ENCODE measurements at regions not wholly inside any gene's neighbourhood (a gene's known extent, or its start where the extent isn't known, plus 50 kb on each side); places are given as distances from the start of the nearest gene placed in this dataset.

- Histone ChIP-seq H3K27ac (no peak overlapping the region), H3K4me3 (no peak overlapping the region), H3K36me3 (no peaks in the 10 kb centered on the region), H3K9me3 (no peaks in the 10 kb centered on the region), H3K4me1 (no peaks in the 10 kb centered on the region), H3K27me3 (no peaks in the 10 kb centered on the region)
- 83% methylated on average over 3 of the region's 3 CpGs for WGBS (ENCODE audit: insufficient coverage, low coverage, low lambda C conversion rate, missing lambda C conversion rate)
- TF ChIP-seq CTCF (IDR thresholded peaks at IDR 0.05) (no peak), POLR2A (IDR thresholded peaks at IDR 0.05) (no peak)
- DNase-seq (no peak), ATAC-seq (no peak)
- intact Hi-C loops (cut with DNase I): no loop called here
These were observed 238.0 kb upstream of the MOCS1 start for GRCh38 chr6:40172272-40172671.

- H3K27me3 ChIP-seq: no peaks in the 10 kb centered on the region
- H3K27ac ChIP-seq: no peak overlapping the region
- DNase-seq: no peak
- no peaks in the 10 kb centered on the region for H3K4me1 ChIP-seq
- ATAC-seq: no peak
- no peaks in the 10 kb centered on the region for H3K9me3 ChIP-seq
- no peak overlapping the region for H3K4me3 ChIP-seq
- 44% methylated on average over 1 of the region's 1 CpG for WGBS (ENCODE audit: insufficient coverage, low coverage, low lambda C conversion rate, missing lambda C conversion rate)
- intact Hi-C loops (cut with DNase I): no loop called here
- no peak for TF ChIP-seq POLR2A (IDR thresholded peaks at IDR 0.05)
- no peak for TF ChIP-seq CTCF (IDR thresholded peaks at IDR 0.05)
- H3K36me3 ChIP-seq: no peaks in the 10 kb centered on the region
These were observed 237.1 kb upstream of the MOCS1 start for GRCh38 chr6:40171343-40171742.

- Histone ChIP-seq H3K4me3 (no peak overlapping the region), H3K27ac (no peak overlapping the region), H3K9me3 (no peaks in the 10 kb centered on the region), H3K4me1 (no peaks in the 10 kb centered on the region), H3K36me3 (no peaks in the 10 kb centered on the region), H3K27me3 (no peaks in the 10 kb centered on the region)
- DNase-seq (no peak), ATAC-seq (no peak)
- WGBS (ENCODE audit: insufficient coverage, low coverage, low lambda C conversion rate, missing lambda C conversion rate): 14% methylated on average over 2 of the region's 2 CpGs
- no peak for TF ChIP-seq POLR2A (IDR thresholded peaks at IDR 0.05)
- TF ChIP-seq CTCF (IDR thresholded peaks at IDR 0.05): no peak
- intact Hi-C loops (cut with DNase I): no loop called here
These were observed 236.6 kb upstream of the MOCS1 start for GRCh38 chr6:40170856-40171255.

GRCh38 chr6:40169878-40170277 lies 235.6 kb upstream of the MOCS1 start:
- Histone ChIP-seq H3K4me3 (no peak overlapping the region), H3K27ac (no peak overlapping the region), H3K27me3 (no peaks in the 10 kb centered on the region), H3K4me1 (no peaks in the 10 kb centered on the region), H3K36me3 (no peaks in the 10 kb centered on the region), H3K9me3 (no peaks in the 10 kb centered on the region)
- intact Hi-C loops (cut with DNase I): no loop called here
- no peak for DNase-seq
- TF ChIP-seq CTCF (IDR thresholded peaks at IDR 0.05): no peak
- TF ChIP-seq POLR2A (IDR thresholded peaks at IDR 0.05): no peak
- no peak for ATAC-seq
- 35% methylated on average over 4 of the region's 7 CpGs for WGBS (ENCODE audit: insufficient coverage, low coverage, low lambda C conversion rate, missing lambda C conversion rate)

- intact Hi-C loops (cut with DNase I): no loop called here
- TF ChIP-seq POLR2A (IDR thresholded peaks at IDR 0.05): no peak
- TF ChIP-seq CTCF (IDR thresholded peaks at IDR 0.05): no peak
- no peaks in the 10 kb centered on the region for H3K4me1 ChIP-seq
- no peak for DNase-seq
- no peaks in the 10 kb centered on the region for H3K9me3 ChIP-seq
- no peaks in the 10 kb centered on the region for H3K36me3 ChIP-seq
- no peaks in the 10 kb centered on the region for H3K27me3 ChIP-seq
- no peak overlapping the region for H3K4me3 ChIP-seq
- no peak for ATAC-seq
- no peak overlapping the region for H3K27ac ChIP-seq
These were observed 232.7 kb upstream of the MOCS1 start for GRCh38 chr6:40166963-40167362.

Data from right lobe of liver (tissue), 6 donors.